Tibial nerve (tissue), 4 donors: ENCODE measurements at regions not wholly inside any gene's neighbourhood (a gene's known extent, or its start where the extent isn't known, plus 50 kb on each side); places are given as distances from the start of the nearest gene placed in this dataset.

ENCODE experiments used
- DNase-seq, 2 donors: peaks; one replicate each; pipeline ENCODE4 v3.0.0-alpha.2; 2019; ENCODE audit warnings: low spot score in 2 of 2
- H3K27ac ChIP-seq, 4 donors: fragments of 200-600 bp; sonication (generic) in 3 of 4; one replicate each; pipeline ENCODE4 v1.5.1; 2017 to 2019; ENCODE audit warnings: mild to moderate bottlenecking in 1 of 4
- H3K27me3 ChIP-seq, 2 donors: fragments of 200-600 bp; sonication (generic) in 1 of 2; one replicate each; pipeline versions ENCODE4 v1.5.1 to v1.6.0; 2017 to 2019
- H3K36me3 ChIP-seq, 3 donors: fragments of 200-600 bp; sonication (generic); one replicate each; pipeline ENCODE4 v1.5.1; 2018 to 2019
- H3K4me1 ChIP-seq, 4 donors: fragments of 200-600 bp; sonication (generic) in 3 of 4; one replicate each; pipeline ENCODE4 v1.5.1; 2017 to 2019
- H3K4me3 ChIP-seq, 4 donors: fragments of 200-600 bp; sonication (generic) in 3 of 4; one replicate each; pipeline ENCODE4 v1.5.1; 2017 to 2019; ENCODE audit warnings: mild to moderate bottlenecking in 1 of 4, moderate library complexity in 1 of 4
- H3K9me3 ChIP-seq, 4 donors: fragments of 200-600 bp; sonication (generic) in 3 of 4; one replicate each; pipeline ENCODE4 v1.5.1; 2017 to 2019
- EP300 ChIP-seq, 2 donors: sonication (generic); formaldehyde crosslinking; IDR thresholded peaks; one replicate each; pipeline ENCODE4 v1.6.1; 2017; ENCODE audit warnings: antibody characterized with exemption in 2 of 2, mild to moderate bottlenecking in 1 of 2
- POLR2A ChIP-seq, 2 donors: fragments of 450-650 bp; IDR thresholded peaks; one replicate each; pipeline ENCODE4 v1.6.1; 2017; ENCODE audit warnings: antibody characterized with exemption in 2 of 2, mild to moderate bottlenecking in 2 of 2, moderate library complexity in 2 of 2
- WGBS, 2 donors: methylation state at CpG; one replicate each; pipeline ENCODE4 v1.1.5; 2018; 5-methylcytosine and 5-hydroxymethylcytosine counted together
- TF ChIP-seq, protein P1 (sequence below), 5 experiments: fragments of 200-600 bp in 3 of 5; fragments of 450-650 bp in 2 of 5; sonication (generic) in 3 of 5; IDR thresholded peaks; one replicate each; pipeline ENCODE4 v1.5.1; 2016 to 2019; ENCODE audit warnings: antibody characterized with exemption in 5 of 5, mild to moderate bottlenecking in 3 of 5, moderate library complexity in 2 of 5

DNA sequence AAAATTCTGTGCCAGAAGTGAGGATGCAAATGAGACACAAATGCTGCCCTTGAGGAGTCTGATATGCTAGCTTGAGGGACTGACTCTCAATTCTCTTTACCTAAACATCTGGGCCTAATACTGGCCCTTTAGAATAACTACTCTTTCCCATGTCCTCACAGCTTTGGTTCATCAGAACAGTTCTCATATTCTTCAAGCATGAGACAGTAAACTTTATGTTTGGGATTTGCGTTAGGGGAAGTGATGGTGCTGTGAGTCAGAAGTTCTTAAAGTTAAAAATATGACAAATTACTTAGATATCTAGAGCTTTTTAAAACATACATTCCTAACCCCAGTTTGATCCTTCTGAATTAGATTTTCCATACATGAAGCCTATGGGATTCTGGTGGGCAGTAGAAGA lies 665.0 kb upstream of the RGMB start:
- TF ChIP-seq, protein P1, sequence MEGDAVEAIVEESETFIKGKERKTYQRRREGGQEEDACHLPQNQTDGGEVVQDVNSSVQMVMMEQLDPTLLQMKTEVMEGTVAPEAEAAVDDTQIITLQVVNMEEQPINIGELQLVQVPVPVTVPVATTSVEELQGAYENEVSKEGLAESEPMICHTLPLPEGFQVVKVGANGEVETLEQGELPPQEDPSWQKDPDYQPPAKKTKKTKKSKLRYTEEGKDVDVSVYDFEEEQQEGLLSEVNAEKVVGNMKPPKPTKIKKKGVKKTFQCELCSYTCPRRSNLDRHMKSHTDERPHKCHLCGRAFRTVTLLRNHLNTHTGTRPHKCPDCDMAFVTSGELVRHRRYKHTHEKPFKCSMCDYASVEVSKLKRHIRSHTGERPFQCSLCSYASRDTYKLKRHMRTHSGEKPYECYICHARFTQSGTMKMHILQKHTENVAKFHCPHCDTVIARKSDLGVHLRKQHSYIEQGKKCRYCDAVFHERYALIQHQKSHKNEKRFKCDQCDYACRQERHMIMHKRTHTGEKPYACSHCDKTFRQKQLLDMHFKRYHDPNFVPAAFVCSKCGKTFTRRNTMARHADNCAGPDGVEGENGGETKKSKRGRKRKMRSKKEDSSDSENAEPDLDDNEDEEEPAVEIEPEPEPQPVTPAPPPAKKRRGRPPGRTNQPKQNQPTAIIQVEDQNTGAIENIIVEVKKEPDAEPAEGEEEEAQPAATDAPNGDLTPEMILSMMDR (IDR thresholded peaks at IDR 0.05): no peak
- TF ChIP-seq EP300 (IDR thresholded peaks at IDR 0.05) (no peak), POLR2A (IDR thresholded peaks at IDR 0.05) (no peak)
- H3K4me3 ChIP-seq: no peak overlapping the region
- 65 to 89% methylated on average over 1 of the region's 1 CpG for WGBS, 2 donors

DNA sequence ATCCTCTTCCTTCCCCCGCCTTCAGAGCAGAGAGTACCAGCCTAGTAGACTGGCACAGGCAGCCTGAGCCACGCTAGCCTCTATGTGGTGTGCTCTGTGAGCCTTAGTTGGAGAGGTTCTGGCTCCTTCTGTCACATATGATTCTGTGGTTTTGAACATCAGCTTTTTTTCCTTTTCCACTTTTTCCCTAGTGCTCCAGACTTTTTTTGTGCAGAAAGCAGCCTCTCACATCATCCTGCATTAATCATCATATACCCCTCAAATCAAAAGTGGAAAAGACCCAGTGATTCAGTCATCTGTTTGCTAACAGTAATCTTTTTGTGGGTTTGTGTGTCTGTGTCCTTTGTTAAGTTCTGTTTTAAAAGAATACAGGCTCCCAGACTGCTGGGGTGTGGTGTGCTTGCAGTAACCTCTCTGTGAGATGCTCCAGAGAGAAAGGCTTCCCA lies 663.9 kb upstream of the RGMB start:
- 75 to 83% methylated on average over 2 of the region's 2 CpGs for WGBS, 2 donors
- no peaks in the 10 kb centered on the region for H3K36me3 ChIP-seq

More for the DNA sequence above, 665.0 kb upstream of the RGMB start:
- H3K36me3 ChIP-seq: no peaks in the 10 kb centered on the region
- no peaks in the 10 kb centered on the region for H3K27me3 ChIP-seq
- H3K27ac ChIP-seq: no peak overlapping the region
- H3K4me1 ChIP-seq: peaks cover 0 to 23% (median 0%) of the 10 kb centered on the region in 4 donors
- no peak for DNase-seq
- peaks cover 0 to 7% (median 0%) of the 10 kb centered on the region in 4 donors for H3K9me3 ChIP-seq

DNA sequence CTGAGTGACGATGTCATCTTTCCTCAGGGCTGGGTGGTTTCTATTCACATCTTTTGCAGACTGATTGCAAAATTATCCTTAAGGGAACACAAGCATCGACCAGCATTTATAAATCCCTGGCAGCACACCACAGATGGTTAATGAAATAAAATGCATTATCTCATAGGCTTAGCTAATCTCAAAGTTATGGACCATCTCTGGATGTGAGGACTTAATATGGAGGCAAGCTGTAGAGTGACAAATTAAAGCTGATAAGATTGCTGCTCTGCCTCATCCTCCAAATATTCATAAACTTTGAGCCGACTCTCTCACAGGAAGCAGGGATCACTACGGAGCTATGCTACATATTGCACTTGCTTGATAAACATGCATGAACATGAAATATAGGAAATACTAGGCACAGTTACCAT lies 663.2 kb upstream of the RGMB start:
- no peak overlapping the region for H3K4me3 ChIP-seq
- no peaks in the 10 kb centered on the region for H3K36me3 ChIP-seq
- H3K4me1 ChIP-seq: peaks cover 0 to 19% (median 0%) of the 10 kb centered on the region in 4 donors
- H3K9me3 ChIP-seq: peaks cover 0 to 10% (median 0%) of the 10 kb centered on the region in 4 donors
- no peak for TF ChIP-seq POLR2A (IDR thresholded peaks at IDR 0.05)
- no peak for TF ChIP-seq EP300 (IDR thresholded peaks at IDR 0.05)
- TF ChIP-seq, protein P1 (IDR thresholded peaks at IDR 0.05): no peak
- 23 to 30% methylated on average over 4 of the region's 4 CpGs for WGBS, 2 donors
- no peak for DNase-seq
- no peaks in the 10 kb centered on the region for H3K27me3 ChIP-seq
- H3K27ac ChIP-seq: no peak overlapping the region

More for the DNA sequence above, 663.9 kb upstream of the RGMB start:
- Histone ChIP-seq H3K27ac (peak overlapping the region in 1 of 4 donors; percentile 33), H3K9me3 (peaks cover 0 to 10% (median 0%) of the 10 kb centered on the region in 4 donors), H3K4me3 (no peak overlapping the region), H3K27me3 (no peaks in the 10 kb centered on the region), H3K4me1 (peaks cover 0 to 23% (median 0%) of the 10 kb centered on the region in 4 donors)
- DNase-seq: no peak
- TF ChIP-seq POLR2A (IDR thresholded peaks at IDR 0.05) (no peak), EP300 (IDR thresholded peaks at IDR 0.05) (no peak)
- TF ChIP-seq, protein P1 (IDR thresholded peaks at IDR 0.05): no peak

DNA sequence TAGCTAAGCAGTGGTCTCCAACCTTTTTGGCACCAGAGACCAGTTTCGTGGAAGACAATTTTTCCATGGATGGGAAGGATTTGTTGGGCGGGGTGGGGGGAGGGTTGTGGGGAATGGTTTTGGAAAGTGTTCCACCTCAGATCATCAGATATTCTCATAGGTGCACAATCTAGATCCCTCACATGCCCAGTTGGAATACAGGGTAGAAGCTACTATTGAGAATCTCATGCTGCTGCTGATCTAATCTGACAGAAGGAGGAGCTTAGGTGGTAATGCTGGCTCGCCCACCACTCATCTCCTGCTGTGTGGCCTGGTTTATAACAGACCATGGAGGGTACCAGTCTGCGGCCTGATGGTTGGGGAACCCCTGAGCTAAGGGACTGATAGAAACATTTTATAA lies 662.7 kb upstream of the RGMB start:
- Histone ChIP-seq H3K4me3 (no peak overlapping the region), H3K27ac (no peak overlapping the region), H3K4me1 (peaks cover 0 to 15% (median 0%) of the 10 kb centered on the region in 4 donors), H3K27me3 (no peaks in the 10 kb centered on the region), H3K36me3 (no peaks in the 10 kb centered on the region), H3K9me3 (peaks cover 0 to 10% (median 0%) of the 10 kb centered on the region in 4 donors)
- TF ChIP-seq POLR2A (IDR thresholded peaks at IDR 0.05) (no peak), EP300 (IDR thresholded peaks at IDR 0.05) (no peak)
- TF ChIP-seq, protein P1 (IDR thresholded peaks at IDR 0.05): no peak
- DNase-seq: no peak
- WGBS, 2 donors: 85 to 92% methylated on average over 4 of the region's 4 CpGs

DNA sequence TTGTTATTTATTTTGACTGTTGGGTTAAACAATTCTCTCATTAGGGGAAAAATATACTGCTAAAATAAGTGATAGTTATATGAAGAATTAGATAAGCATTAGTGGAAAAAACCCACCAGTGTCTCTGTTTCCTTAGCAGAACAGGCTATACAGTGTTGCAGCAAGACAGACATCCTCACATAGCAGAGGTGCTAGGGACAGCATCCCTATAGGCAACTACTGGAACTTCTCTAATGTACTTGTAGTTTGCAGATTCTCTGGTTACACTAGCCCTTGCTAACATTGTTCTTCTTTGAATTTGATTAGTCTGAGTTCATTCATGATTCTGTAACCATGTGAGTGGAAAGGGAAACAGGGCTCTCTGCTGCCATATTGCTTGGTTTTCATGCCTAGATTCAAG lies 661.8 kb upstream of the RGMB start:
- Histone ChIP-seq H3K27me3 (no peaks in the 10 kb centered on the region), H3K4me1 (peaks cover 0 to 6% (median 0%) of the 10 kb centered on the region in 4 donors), H3K9me3 (peaks cover 0 to 10% (median 0%) of the 10 kb centered on the region in 4 donors), H3K27ac (no peak overlapping the region), H3K4me3 (no peak overlapping the region), H3K36me3 (no peaks in the 10 kb centered on the region)
- TF ChIP-seq POLR2A (IDR thresholded peaks at IDR 0.05) (no peak), EP300 (IDR thresholded peaks at IDR 0.05) (no peak)
- TF ChIP-seq, protein P1 (IDR thresholded peaks at IDR 0.05): no peak
- DNase-seq: no peak
